Activated T-helper 1 cell treated with Interleukin-2 at 50 U/mL for 16 hours (primary cell): ENCODE measurements at regions not wholly inside any gene's neighbourhood (a gene's known extent, or its start where the extent isn't known, plus 50 kb on each side); places are given as distances from the start of the nearest gene placed in this dataset.

Experiments used
- DNase-seq: peaks from one replicate; pipeline ENCODE4 v3.0.0-alpha.2; 2020; ENCODE audit warnings: low read depth

DNA sequence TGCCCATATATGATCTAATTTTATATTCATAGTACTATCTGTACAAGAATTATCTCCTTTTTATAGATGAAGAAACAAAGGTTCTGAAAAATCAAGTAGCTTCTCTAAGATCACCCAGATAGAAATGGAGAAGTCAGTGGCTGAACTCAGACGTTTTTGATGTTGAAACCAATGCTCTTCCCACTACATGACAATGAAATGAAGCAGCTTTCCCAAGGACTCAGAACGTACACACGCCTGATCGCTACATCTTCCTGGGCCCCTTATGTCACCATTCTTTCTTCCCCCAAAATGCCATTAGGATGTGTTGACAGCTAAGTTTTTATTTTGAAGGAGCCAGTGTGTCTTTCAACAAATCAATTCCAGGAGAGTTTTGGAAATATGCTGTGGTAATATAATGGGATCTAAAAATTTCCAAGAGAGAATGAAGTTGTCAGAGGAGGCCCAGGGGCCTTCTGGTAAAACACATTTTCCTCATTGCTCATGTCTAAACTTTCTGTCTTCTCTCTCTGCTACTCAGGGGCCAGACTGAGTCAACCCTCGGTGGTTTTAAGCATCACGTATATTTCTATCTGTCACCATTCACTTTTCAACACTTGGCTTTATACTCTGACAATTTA, 98.1 kb upstream of the COL21A1 start:
- DNase-seq, result no peak

- no peak for DNase-seq
Measured at GRCh38 chr6:56343295-56343694, 95.9 kb upstream of the COL21A1 start.

- DNase-seq, result no peak
Measured at GRCh38 chr6:56339524-56339923, 92.1 kb upstream of the COL21A1 start.

DNA sequence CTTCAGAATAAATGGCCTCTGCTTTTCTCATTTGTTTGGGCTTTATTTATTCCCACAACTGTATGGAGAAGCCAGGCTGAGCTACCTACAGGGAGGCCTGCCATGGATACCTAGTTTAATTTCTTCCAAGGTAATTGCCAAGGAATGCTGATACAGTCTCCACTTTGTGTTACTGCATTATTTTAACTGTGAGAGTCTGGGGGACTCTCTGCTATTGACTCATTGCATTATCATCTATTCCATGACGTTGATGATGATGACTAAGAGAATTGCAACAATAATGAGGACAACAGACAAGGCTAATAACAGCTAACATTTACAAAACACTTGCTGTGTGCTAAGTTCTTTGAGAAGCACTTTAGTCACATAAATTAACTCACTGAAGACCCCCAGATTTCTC, 88.3 kb upstream of the COL21A1 start:
- no peak for DNase-seq

- DNase-seq, result no peak
Measured at GRCh38 chr6:56334937-56335336, 87.6 kb upstream of the COL21A1 start.

DNA sequence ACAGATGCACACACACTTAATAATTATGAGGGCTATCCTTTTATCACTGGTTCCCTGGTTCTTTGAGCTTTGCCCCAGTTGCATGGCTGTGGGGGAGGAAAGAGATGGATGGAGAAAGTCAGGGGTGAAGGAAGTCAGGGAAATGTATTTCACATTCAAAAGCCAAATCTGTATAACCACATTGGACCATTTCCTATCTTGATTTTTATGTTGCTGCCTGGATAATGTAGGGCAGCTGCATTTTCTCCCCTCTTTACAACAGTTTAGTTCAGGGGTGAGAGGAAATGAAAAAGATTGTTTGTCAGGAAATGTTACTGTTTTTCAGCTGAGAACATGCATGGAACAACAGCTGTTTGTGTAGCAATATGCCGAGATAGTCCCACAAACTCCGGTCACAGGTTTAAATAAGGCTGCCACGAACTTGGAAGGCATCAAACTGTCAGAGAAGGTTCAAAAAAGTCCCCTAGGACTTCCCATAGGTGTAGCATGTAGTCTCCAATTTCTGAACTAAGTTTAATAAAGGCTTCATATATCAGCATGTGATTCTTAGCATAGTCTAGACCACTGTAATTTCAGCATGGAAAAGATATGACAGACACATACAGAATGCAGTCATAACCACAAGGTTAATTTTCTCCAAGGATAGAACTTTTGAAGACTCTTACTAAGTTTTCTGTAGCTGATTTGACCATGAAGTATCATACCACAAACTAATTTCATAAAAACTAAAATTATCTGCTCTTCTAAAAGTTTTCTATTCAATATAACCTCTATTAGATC, 82.1 kb upstream of the COL21A1 start:
- DNase-seq, result no peak

GRCh38 chr6:56328728-56329090, 81.3 kb upstream of the COL21A1 start:
- DNase-seq, result no peak

DNA sequence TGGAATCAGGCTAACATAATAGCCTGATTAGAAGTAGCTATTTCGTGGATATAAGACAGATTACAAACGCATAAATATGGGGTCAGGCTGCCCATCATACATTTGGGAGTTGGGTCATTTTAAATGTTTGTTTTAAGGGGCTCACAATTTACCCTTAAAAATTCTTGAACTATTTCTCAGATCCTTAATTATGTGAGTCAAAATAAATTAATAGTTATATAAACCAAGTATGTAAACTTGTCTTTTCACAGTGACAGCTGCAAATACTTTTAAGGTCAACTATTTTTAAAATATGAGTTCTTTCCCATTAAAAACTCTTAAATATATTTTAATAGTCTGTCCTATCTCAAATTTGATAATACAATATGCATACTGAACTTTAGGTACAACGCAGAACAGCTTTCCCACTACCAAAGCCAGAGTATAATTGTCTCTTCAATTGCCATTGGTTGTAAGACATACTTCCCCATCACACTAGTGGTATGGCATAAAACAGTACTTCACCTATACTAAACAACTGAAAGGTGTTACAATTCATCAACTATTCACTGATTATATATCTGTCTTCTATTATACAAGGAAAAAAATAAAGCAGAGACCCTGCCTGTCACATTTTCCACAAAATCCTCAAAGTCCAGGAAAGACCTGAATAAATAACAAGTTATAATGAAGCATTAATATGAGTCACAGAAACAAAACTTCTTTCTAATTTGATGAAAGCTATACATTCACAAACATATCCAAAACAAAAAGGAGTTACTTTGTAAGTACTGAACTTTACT, 80.8 kb upstream of the COL21A1 start:
- DNase-seq, result no peak

DNA sequence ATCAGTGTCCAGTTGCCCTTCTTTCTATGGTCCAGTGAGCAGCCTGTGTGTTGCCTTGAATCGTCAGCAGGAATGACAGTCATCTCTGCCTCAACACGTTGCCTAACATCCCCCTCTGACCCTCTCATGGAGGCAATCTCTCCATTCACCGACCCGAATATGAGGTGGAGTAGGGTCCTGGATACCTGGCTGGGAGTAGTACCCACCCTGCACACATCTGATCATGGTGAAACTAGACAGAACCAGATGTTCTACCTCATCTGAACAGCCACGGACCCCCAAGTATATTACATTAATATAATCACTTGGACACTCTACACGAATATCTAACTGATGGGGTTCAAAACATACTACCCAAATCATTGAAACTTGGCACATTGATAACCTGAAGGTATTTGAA, 77.0 kb upstream of the COL21A1 start:
- no peak for DNase-seq

DNA sequence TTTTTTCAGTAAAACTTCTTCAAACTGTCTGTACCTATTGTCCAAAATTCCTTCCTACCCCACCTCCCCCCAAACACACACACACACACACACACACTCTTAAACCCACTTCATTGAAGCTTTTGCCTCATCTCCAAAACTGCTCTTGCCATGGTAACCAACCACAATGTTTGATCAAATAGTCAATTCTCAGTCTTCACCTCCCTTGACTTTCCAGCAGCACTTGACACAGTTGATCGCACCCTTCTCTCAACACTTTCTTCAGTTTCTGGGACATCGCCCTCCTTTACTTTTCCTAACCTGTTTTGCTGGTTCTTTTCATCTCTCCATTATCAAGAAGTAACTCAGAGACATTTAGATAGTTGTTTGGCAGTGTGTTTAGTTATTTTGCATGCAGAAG, 71.5 kb upstream of the COL21A1 start:
- DNase-seq, result no peak

DNA sequence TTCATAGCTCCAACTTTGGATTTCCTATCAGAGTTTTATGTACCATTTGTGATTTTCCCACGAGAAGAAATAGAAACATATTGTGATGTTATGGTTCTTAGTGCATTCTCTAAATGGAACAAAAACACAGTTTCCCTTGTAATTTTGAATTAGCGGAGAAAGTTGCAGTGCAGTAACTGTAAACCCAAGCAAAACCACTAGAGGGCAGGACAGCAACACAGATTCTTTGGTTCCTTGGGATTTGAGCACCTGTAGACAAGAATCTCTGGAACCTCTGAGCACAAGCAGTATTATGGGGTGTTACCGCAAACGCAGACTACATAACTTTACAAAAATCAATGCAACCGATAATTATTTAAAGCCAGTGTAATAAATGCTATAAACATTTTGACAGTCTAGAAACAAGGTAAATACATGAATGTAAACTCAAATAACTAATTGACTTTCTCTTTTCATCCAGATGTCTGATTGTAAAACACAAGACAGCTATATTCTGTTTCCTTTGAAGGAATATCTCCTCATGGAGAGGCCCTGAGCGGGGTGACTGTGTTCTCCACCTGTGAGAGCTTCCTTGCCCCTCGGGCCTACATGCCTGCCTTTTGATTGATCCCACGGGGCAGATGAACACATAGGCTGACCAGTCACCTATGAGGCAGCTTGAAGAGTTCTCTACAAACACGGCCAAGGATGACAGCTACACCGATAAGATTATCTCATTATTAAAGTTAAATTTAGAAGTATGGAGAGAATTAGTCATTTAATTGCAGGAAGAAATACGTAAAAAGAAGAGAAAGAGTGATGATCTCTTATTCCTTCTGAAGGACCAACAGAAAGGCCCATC, 67.5 kb upstream of the COL21A1 start:
- DNase-seq, result no peak

GRCh38 chr6:56311533-56312448, 64.4 kb upstream of the COL21A1 start:
- DNase-seq, result no peak

- DNase-seq, result no peak
Measured at GRCh38 chr6:56311061-56311460, 63.7 kb upstream of the COL21A1 start.

DNA sequence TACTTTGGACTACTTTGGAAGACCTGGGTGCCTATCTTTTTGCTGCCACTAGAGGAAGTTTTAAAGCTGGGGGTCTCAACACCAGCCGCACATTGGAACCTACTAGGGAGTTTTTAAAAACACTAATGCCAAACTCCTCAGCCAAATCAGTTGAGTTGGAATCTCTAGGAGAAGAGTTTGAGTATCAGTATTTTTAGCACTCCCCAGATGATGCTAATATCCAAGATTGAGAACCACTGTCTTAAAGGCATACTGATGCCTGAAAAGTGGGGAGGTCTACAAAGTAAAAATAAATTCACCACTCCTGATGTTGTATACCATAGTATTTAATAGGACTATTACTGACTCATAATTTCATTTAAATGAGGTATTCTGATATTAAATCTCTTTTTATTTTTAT, 62.9 kb upstream of the COL21A1 start:
- DNase-seq, result no peak

- no peak for DNase-seq
Measured at GRCh38 chr6:56299916-56300315, 52.5 kb upstream of the COL21A1 start.

DNA sequence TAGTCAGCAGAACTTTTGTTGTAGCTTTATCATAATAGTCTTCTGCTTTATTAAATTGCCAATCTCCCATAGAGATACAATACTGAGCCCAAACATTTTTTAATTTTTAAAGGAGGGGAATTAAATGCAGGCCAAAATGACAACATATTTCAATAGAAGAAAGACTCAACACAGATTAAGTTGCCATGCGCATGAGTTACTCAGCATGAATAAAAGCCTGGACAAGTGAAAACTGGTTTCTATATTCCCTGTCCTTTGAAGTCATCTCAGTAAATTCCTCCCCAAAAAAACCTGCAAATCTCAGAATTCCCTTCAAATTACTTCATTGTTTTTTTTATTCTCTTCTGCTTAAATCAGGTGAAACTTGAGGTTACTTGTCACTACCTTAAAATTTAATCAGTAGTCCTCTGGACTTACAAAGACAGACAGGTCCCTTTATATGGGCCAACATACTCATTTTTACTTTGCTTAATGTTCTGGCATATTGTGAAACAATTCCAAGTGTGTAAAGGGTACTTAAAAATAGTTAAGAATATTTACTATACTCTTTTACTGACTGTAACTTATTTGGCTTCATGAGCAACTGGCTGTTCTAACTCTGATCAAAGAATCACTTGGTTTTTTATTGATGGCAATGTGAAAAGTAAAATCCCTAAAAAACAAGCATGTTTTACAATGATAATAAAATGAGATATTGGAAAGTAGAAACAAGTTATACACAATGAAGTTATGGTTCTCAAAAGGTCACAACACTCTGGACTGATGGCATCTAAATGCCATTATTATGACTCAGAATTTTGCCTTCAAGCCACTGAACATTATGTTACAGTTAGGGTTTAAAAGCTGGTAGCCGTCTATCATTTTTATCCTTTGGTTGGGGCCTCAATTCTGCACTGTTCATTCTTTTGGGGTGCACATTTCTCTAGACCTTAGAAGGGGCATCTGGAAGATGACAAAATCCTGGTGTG, 49.9 kb upstream of the COL21A1 start:
- DNase-seq, result no peak
